ENCODE measurements at regions not wholly inside any gene's neighbourhood (a gene's known extent, or its start where the extent isn't known, plus 50 kb on each side); places are given as distances from the start of the nearest gene placed in this dataset.

DNA sequence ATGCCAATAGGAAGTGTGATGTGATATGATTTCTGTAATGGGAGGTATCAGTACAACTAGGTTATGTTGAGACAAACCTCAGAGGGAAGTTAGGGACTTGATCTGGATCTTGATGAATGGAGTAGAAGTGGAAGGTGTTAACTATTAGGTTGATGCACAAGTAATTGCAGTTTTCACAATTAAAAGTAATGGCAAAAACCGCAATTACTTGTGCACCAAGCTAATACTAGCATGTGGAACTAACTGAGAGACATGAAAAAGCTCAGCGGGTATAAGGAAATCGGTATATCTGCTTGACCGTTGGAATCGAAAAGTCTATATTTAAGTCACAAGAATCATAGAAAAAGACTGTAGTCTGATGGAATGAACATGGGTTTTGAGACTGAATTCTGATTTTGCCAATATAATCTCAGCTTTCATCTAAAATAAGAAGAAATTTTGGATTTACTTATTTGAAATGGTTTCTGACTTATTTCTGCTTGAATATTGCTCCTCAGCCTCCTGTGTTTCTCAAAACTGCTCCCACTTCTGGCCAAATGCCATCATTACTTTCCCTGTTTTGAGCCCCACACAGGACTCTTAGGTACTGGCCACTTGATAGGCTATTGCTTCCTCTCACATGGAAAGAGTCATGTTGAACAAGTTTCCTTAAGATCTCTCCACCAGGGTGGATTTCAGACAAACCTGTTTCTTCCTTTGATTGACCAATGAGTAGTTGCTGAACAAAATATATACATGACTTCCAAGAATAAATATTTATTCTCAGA is 271.5 kb upstream of the COL8A1 start:
- TF ChIP-seq YY1 (IDR thresholded peaks at IDR 0.05; ENCODE audit: low read depth) (no peak), USF1 (IDR thresholded peaks at IDR 0.05) (no peak), REST (IDR thresholded peaks at IDR 0.05; ENCODE audit: low read depth) (no peak), RAD21 (IDR thresholded peaks at IDR 0.05; ENCODE audit: low read depth) (no peak), NFIC (IDR thresholded peaks at IDR 0.05) (no peak), TCF12 (IDR thresholded peaks at IDR 0.05; ENCODE audit: low read depth) (no peak), CEBPB (IDR thresholded peaks at IDR 0.05) (no peak), CREB1 (IDR thresholded peaks at IDR 0.05; ENCODE audit: low read depth) (no peak), EP300 (IDR thresholded peaks at IDR 0.05; ENCODE audit: borderline replicate concordance) (no peak), EGR1 (IDR thresholded peaks at IDR 0.05) (no peak), ZBTB7A (IDR thresholded peaks at IDR 0.05; ENCODE audit: low read depth) (no peak)
- TF ChIP-seq, protein P1, sequence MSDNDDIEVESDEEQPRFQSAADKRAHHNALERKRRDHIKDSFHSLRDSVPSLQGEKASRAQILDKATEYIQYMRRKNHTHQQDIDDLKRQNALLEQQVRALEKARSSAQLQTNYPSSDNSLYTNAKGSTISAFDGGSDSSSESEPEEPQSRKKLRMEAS (IDR thresholded peaks at IDR 0.05), result no peak

All from Ishikawa (cell line).